IMR-90 (cell line): ENCODE measurements at regions not wholly inside any gene's neighbourhood (a gene's known extent, or its start where the extent isn't known, plus 50 kb on each side); places are given as distances from the start of the nearest gene placed in this dataset.

Experiments
- CEBPB ChIP-seq: IDR thresholded peaks from 2 replicates; pipeline ENCODE4 v1.6.1; 2012; ENCODE audit warnings: low read depth, low read length, improper control_type of control experiment
- CTCF ChIP-seq: conservative IDR thresholded peaks from 2 replicates; pipeline ENCODE4 v1.5.1; 2012; ENCODE audit warnings: mild to moderate bottlenecking, low read depth, low read length, improper control_type of control experiment
- MAZ ChIP-seq: IDR thresholded peaks from 2 replicates; pipeline ENCODE4 v1.6.1; 2012; ENCODE audit warnings: low read depth, mild to moderate bottlenecking, low read length, improper control_type of control experiment, moderate library complexity, borderline replicate concordance
- MXI1 ChIP-seq: IDR thresholded peaks from 2 replicates; pipeline ENCODE4 v1.6.1; 2012; ENCODE audit warnings: low read depth, mild to moderate bottlenecking, low read length, moderate library complexity, borderline replicate concordance
- POLR2A ChIP-seq: IDR thresholded peaks from 2 replicates; pipeline ENCODE4 v1.6.1; 2012; ENCODE audit warnings: mild to moderate bottlenecking, low read depth, low read length
- RCOR1 ChIP-seq: IDR thresholded peaks from 2 replicates; pipeline ENCODE4 v1.6.1; 2012; ENCODE audit warnings: mild to moderate bottlenecking, low read length, improper control_type of control experiment; ENCODE audit not compliant: insufficient replicate concordance
- USF2 ChIP-seq: fragments of 150-350 bp; IDR thresholded peaks from 2 replicates; pipeline ENCODE4 v1.6.1; 2017; ENCODE audit warnings: mild to moderate bottlenecking, antibody characterized with exemption, low read length, low read depth

- no peak for TF ChIP-seq CTCF
- TF ChIP-seq USF2: no peak
- TF ChIP-seq POLR2A: no peak
- TF ChIP-seq RCOR1: no peak
- TF ChIP-seq CEBPB: no peak
- TF ChIP-seq MXI1: no peak
- TF ChIP-seq MAZ: no peak
These were observed 140.1 kb upstream of the GMDS start for GRCh38 chr6:2385471-2385983.
